Epithelial cell of prostate (primary cell): ENCODE measurements at regions not wholly inside any gene's neighbourhood (a gene's known extent, or its start where the extent isn't known, plus 50 kb on each side); places are given as distances from the start of the nearest gene placed in this dataset.

Experiments
- DNase-seq: peaks from one replicate; pipeline ENCODE4 v3.0.0-alpha.2; 2011; ENCODE audit warnings: low read depth, low spot score
- H3K27ac ChIP-seq: fragments of 450-650 bp; 2 replicates; pipeline ENCODE4 v1.5.1; 2017; ENCODE audit warnings: mild to moderate bottlenecking

- H3K27ac ChIP-seq: no peak overlapping the region
- no peak for DNase-seq
Measured at GRCh38 chr13:56888455-56888854, 252.3 kb upstream of the PRR20A start.

DNA sequence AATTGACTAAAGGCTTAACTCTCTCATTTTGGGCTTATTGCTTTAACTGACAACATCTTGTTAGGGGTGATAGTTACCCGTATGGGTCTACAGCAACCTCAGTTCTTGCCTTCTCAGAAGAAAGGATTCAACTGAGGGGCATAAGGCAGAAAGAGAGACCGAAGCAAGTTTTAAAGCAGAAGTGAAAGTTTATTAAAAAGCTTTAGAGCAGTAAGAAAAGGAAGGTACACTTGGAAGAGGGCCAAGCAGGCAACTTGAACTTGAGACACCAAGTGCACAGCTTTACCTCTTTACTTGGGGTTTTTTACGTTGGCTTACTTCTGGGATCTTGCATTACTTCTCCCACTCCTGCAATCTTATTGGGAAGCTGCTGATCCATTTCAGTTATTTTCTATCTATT, 246.9 kb upstream of the PRR20A start:
- no peak for DNase-seq
- H3K27ac ChIP-seq: no peak overlapping the region

- DNase-seq: no peak
- H3K27ac ChIP-seq: no peak overlapping the region
Measured at GRCh38 chr13:56900549-56901279, 240.0 kb upstream of the PRR20A start.

DNA sequence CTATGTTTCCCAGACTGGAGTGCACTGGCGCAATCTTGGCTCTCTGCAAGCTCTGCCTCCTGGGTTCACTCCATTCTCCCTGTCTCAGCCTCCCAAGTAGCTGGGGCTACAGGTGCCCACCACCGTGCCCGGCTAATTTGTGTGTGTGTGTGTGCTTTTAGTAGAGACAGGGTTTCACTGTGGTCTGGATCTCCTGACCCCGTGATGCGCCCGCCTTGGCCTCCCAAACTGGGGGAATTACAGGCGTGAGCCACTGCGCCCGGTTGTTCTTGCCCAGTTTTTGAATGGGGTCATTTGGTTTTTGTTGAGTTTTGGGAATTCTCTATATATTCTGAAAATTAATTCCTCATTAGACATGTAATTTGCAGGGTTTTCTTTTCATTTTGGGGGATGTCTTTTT, 238.4 kb upstream of the PRR20A start:
- H3K27ac ChIP-seq: no peak overlapping the region
- no peak for DNase-seq

DNA sequence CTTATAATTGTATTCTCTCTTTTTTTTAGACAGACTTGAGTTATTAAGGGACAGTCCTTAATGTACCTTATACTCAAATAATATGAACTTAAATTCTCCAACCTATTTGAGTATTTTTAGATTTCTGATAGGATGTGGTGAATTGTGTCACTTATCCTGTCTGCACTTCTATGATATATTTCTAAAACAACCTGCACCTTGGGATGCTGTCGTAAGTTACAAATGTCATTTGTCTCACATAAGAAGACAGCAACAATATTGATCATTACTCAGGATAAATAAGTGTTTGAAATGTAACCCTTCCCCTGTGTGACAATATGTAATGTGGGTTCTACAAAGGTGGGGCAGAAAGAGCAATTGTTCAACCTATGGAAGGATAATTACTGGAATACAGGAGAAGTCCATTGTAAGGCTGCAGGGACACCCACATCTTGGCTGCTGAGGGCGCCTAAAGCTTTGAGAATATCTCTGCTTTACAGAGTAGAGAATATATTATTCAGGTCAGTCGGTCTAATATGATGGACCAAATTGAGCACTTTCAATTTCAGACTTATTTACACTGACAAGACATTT, 236.9 kb upstream of the PRR20A start:
- DNase-seq: no peak
- H3K27ac ChIP-seq: no peak overlapping the region

GRCh38 chr13:56906909-56907308, 233.8 kb upstream of the PRR20A start:
- DNase-seq: no peak
- H3K27ac ChIP-seq: no peak overlapping the region

GRCh38 chr13:56907766-56908165, 233.0 kb upstream of the PRR20A start:
- no peak overlapping the region for H3K27ac ChIP-seq

DNA sequence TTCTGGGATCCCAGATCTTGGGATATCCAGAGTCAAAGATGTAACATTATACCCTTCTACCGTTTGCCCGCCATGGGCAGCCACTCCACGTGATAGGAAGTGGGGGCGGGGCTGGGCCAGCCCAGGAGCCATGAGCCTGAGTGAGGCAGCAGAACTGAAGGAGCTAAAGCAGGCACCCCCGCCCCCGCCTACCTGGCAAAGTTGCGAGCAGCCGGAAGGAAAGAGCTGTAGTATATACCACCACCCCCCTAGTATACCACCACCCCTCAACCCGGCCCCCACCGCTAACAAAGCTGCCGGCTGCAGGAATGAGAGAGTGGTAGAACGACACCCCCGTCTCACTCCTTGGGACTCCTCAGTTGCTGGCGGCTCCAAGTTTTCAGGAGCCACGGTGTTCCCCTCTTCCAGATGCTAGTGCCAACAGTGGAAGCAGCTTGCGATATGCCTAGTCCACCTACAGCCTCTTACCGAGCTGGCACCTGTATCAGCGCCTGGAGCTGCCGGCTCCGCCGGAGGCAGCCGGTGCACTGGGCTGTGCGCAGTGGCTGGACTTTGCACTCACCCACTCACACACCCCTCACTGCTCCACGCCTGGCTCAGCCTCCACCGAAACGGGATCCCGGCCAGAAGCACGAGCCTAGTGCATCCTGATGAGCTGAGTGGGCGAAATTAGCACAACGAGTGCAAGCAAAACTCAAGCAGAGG, 230.7 kb upstream of the PRR20A start:
- H3K27ac ChIP-seq: no peak overlapping the region
- no peak for DNase-seq

More at GRCh38 chr13:56907766-56908165, 233.0 kb upstream of the PRR20A start:
- DNase-seq: no peak

GRCh38 chr13:56917966-56918365, 222.8 kb upstream of the PRR20A start:
- no peak for DNase-seq
- no peak overlapping the region for H3K27ac ChIP-seq

GRCh38 chr13:56923626-56924140, 217.0 kb upstream of the PRR20A start:
- no peak overlapping the region for H3K27ac ChIP-seq
- DNase-seq: no peak

GRCh38 chr13:56924401-56924800, 216.3 kb upstream of the PRR20A start:
- H3K27ac ChIP-seq: no peak overlapping the region
- DNase-seq: no peak

- DNase-seq: no peak
- H3K27ac ChIP-seq: no peak overlapping the region
Measured at GRCh38 chr13:56932104-56932503, 208.6 kb upstream of the PRR20A start.

DNA sequence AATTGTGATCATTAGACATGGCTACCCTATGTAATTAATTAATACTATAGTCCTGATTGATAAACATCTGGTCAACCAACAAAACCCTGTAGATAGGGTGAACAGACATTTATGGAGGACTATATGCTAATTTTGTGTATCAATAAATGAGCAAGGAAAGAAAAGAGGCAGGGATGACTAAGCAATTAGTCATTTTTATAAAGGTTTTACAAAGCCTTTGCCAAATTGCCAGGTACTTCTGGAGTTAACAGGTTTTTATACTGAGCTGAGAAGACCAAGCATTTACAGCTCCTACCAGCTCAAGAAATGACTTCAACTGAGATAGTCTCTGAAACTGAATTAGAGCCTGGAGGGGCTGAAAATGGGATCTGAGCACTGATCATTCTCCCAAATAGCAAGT, 186.8 kb upstream of the PRR20A start:
- no peak for DNase-seq

GRCh38 chr13:56975647-56976046, 165.1 kb upstream of the PRR20A start:
- no peak overlapping the region for H3K27ac ChIP-seq
- DNase-seq: no peak

More for the DNA sequence above, 186.8 kb upstream of the PRR20A start:
- no peak overlapping the region for H3K27ac ChIP-seq

- no peak for DNase-seq
- H3K27ac ChIP-seq: no peak overlapping the region
Measured at GRCh38 chr13:56980856-56981255, 159.9 kb upstream of the PRR20A start.

- no peak for DNase-seq
Measured at GRCh38 chr13:56986121-56986520, 154.6 kb upstream of the PRR20A start.

DNA sequence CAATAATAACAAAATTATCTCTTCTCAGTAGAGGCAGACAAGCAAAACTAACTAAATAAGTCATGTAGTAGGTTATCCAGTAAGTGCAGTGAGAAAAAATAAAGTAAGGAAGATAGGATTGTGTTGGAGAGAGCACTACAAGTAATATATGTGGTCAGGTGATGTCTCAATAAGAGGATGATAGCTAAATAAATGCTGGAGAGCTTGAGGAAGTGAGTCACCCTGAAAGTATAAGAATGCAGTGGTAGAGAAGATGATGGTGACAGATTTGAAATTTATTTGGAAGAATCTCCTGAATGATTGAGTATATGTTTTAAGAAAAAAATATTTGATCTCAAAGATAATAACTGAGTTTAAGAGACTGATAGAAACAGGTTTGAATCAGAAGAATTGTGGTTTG, 152.2 kb upstream of the PRR20A start:
- H3K27ac ChIP-seq: no peak overlapping the region
- no peak for DNase-seq

More at GRCh38 chr13:56986121-56986520, 154.6 kb upstream of the PRR20A start:
- no peak overlapping the region for H3K27ac ChIP-seq

DNA sequence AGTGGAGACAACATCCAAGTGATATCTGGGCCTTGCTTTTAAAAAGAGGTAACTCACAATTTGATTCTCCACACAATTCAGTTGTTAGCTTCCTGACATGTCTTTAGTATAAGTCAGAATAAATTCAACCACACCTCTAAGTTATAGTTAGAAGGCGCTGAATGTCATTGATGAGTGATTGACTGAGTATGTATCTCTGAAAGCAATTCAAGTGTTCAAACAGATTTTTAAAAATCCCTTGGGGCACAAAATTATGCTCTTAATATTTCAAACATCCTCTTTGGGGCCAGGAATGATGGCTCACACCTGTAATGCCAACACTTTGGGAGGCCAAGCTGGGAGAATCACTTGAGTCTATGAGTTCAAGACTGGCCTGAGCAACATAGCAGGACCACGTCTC, 137.0 kb upstream of the PRR20A start:
- DNase-seq: no peak
- H3K27ac ChIP-seq: no peak overlapping the region

DNA sequence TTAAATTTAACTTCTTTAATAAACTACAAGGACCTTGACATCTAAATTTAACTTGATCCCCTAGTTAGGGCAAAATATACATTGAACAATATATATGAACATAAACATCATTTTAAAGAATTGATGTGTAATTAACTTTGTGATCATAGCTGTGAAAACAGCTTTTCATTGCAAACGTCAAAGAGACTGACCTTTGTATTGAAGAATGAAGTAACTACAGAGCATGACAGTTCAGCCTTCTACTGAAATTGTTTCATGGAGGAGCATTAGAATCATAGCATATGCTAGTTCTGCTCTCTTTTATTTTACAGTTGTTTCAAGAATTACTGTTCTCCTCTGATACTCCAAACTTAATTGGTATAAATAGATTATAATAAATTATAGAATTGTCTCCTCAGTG, 123.4 kb upstream of the PRR20A start:
- no peak for DNase-seq
- H3K27ac ChIP-seq: no peak overlapping the region

- no peak for DNase-seq
- no peak overlapping the region for H3K27ac ChIP-seq
Measured at GRCh38 chr13:57018915-57019314, 121.8 kb upstream of the PRR20A start.

- H3K27ac ChIP-seq: no peak overlapping the region
- DNase-seq: no peak
Measured at GRCh38 chr13:57030671-57031070, 110.0 kb upstream of the PRR20A start.
